Upper lobe of right lung (tissue), 1 donor: ENCODE measurements at regions not wholly inside any gene's neighbourhood (a gene's known extent, or its start where the extent isn't known, plus 50 kb on each side); places are given as distances from the start of the nearest gene placed in this dataset.

Experiments
- ATAC-seq: fragments of 200-7000 bp; cut with Tn5 transposase; one replicate; pipeline ENCODE4 v1.9.1; 2020; ENCODE audit warnings: mild to moderate bottlenecking, moderate library complexity
- DNase-seq: peaks from one replicate; pipeline ENCODE4 v3.0.0-alpha.2; 2020
- H3K27ac ChIP-seq: fragments of 200-600 bp; one replicate; pipeline ENCODE4 v1.8.0; 2022
- H3K27me3 ChIP-seq: fragments of 200-600 bp; one replicate; pipeline ENCODE4 v1.8.0; 2022; ENCODE audit warnings: mild to moderate bottlenecking
- H3K36me3 ChIP-seq: fragments of 200-600 bp; one replicate; pipeline ENCODE4 v1.8.0; 2022
- H3K4me1 ChIP-seq: fragments of 200-600 bp; one replicate; pipeline ENCODE4 v1.8.0; 2022
- H3K4me3 ChIP-seq: fragments of 200-600 bp; one replicate; pipeline ENCODE4 v1.8.0; 2022; ENCODE audit warnings: mild to moderate bottlenecking
- H3K9me3 ChIP-seq: fragments of 200-600 bp; one replicate; pipeline ENCODE4 v1.8.0; 2022
- CTCF ChIP-seq: fragments of 200-600 bp; IDR thresholded peaks from one replicate; pipeline ENCODE4 v1.8.0; 2022; ENCODE audit warnings: antibody characterized with exemption
- intact Hi-C: fragments of 100-400 bp; cut with DNase I; formaldehyde crosslinking; loops from one replicate; pipeline ENCODE4 v1.11.0; 2022
- donor health status: DM: no; HTN: yes; CAD: no; lungs with severe emphysema.

- no peaks in the 10 kb centered on the region for H3K36me3 ChIP-seq
- no peak overlapping the region for H3K27ac ChIP-seq
- intact Hi-C loops = no loop called here
- no peak for TF ChIP-seq CTCF
- H3K9me3 ChIP-seq = no peaks in the 10 kb centered on the region
- no peaks in the 10 kb centered on the region for H3K4me1 ChIP-seq
- H3K27me3 ChIP-seq = no peaks in the 10 kb centered on the region
- ATAC-seq (no peak), DNase-seq (no peak)
- no peak overlapping the region for H3K4me3 ChIP-seq
These were observed 247.4 kb upstream of the TPM1 start for GRCh38 chr15:62795171-62795570.

- Histone ChIP-seq H3K27me3 (no peaks in the 10 kb centered on the region), H3K27ac (no peak overlapping the region), H3K4me1 (no peaks in the 10 kb centered on the region), H3K36me3 (no peaks in the 10 kb centered on the region), H3K9me3 (no peaks in the 10 kb centered on the region), H3K4me3 (no peak overlapping the region)
- TF ChIP-seq CTCF = no peak
- intact Hi-C loops = no loop called here
- no peak for DNase-seq
- no peak for ATAC-seq
These were observed 246.5 kb upstream of the TPM1 start for GRCh38 chr15:62795700-62796695.

- Histone ChIP-seq H3K4me1 (no peaks in the 10 kb centered on the region), H3K4me3 (no peak overlapping the region), H3K27ac (no peak overlapping the region), H3K36me3 (no peaks in the 10 kb centered on the region), H3K27me3 (no peaks in the 10 kb centered on the region), H3K9me3 (no peaks in the 10 kb centered on the region)
- intact Hi-C loops = no loop called here
- no peak for DNase-seq
- no peak for ATAC-seq
- no peak for TF ChIP-seq CTCF
These were observed 245.4 kb upstream of the TPM1 start for GRCh38 chr15:62797171-62797570.

- DNase-seq = no peak
- intact Hi-C loops = no loop called here
- Histone ChIP-seq H3K27ac (no peak overlapping the region), H3K4me3 (no peak overlapping the region), H3K4me1 (no peaks in the 10 kb centered on the region), H3K36me3 (no peaks in the 10 kb centered on the region), H3K9me3 (no peaks in the 10 kb centered on the region), H3K27me3 (no peaks in the 10 kb centered on the region)
- ATAC-seq = no peak
- TF ChIP-seq CTCF = no peak
These were observed 244.0 kb upstream of the TPM1 start for GRCh38 chr15:62798536-62798935.

- Histone ChIP-seq H3K27ac (no peak overlapping the region), H3K36me3 (no peaks in the 10 kb centered on the region), H3K4me1 (no peaks in the 10 kb centered on the region), H3K4me3 (no peak overlapping the region), H3K27me3 (no peaks in the 10 kb centered on the region), H3K9me3 (no peaks in the 10 kb centered on the region)
- intact Hi-C loops = no loop called here
- DNase-seq (no peak), ATAC-seq (no peak)
- no peak for TF ChIP-seq CTCF
These were observed 243.5 kb upstream of the TPM1 start for GRCh38 chr15:62799037-62799436.
